ENCODE measurements at regions not wholly inside any gene's neighbourhood (a gene's known extent, or its start where the extent isn't known, plus 50 kb on each side); places are given as distances from the start of the nearest gene placed in this dataset.

GRCh38 chr21:24131056-24131455, 1476.2 kb downstream of the MRPL39 start:
- Mint-ChIP-seq H3K4me1 (no peaks in the 10 kb centered on the region), H3K27ac (no peak overlapping the region), H3K9me3 (ENCODE audit: low read depth) (no peaks in the 10 kb centered on the region), H3K27me3 (no peaks in the 10 kb centered on the region), H3K36me3 (no peaks in the 10 kb centered on the region), H3K4me3 (no peak overlapping the region)
- ATAC-seq: no peak
- DNase-seq: no peak
- CTCF ChIA-PET: no interaction called here

DNA sequence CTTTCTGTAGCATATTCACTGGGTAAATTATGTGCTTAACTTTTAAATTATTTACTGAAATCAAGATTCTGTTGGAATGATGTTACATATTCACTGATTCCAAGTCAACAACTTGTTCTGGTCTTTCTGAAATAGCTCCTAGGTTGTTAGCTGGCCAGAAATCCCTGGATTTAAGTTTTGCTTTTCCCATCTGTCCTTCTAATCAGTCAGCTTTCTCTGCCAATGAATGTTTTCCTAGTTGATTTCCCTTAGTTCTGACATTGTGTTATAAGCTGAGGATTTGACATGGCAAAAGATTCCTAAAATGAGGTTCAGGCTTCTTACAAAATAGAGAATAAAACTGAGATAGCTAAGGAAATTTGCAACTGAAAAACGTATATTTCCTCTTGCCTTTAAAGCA, 1479.6 kb downstream of the MRPL39 start:
- Mint-ChIP-seq H3K36me3 (no peaks in the 10 kb centered on the region), H3K9me3 (ENCODE audit: low read depth) (no peaks in the 10 kb centered on the region), H3K4me1 (no peaks in the 10 kb centered on the region), H3K27ac (no peak overlapping the region), H3K27me3 (no peaks in the 10 kb centered on the region), H3K4me3 (no peak overlapping the region)
- ATAC-seq (no peak), DNase-seq (no peak)
- CTCF ChIA-PET: no interaction called here

DNA sequence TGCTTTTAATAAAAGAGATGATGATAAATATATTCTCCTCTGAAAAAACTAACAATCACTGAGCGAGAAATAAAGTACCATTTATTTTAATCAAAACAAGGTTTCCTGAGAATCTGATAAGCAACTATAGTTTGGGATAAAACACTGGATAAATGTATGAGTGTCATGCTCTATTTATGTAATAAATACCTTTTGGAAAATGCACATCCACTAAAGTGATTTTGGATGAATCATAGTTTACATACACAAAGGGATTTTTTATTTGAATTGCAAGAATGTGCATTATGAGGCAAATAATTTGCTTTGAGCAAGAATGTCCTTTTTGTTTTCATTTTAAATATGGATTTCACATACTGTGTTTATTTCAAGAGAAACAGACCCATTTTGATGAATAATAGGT, 1483.5 kb downstream of the MRPL39 start:
- Mint-ChIP-seq H3K36me3 (no peaks in the 10 kb centered on the region), H3K27ac (no peak overlapping the region), H3K4me1 (no peaks in the 10 kb centered on the region), H3K4me3 (no peak overlapping the region), H3K9me3 (ENCODE audit: low read depth) (no peaks in the 10 kb centered on the region), H3K27me3 (no peaks in the 10 kb centered on the region)
- DNase-seq (no peak), ATAC-seq (no peak)
- CTCF ChIA-PET: no interaction called here

DNA sequence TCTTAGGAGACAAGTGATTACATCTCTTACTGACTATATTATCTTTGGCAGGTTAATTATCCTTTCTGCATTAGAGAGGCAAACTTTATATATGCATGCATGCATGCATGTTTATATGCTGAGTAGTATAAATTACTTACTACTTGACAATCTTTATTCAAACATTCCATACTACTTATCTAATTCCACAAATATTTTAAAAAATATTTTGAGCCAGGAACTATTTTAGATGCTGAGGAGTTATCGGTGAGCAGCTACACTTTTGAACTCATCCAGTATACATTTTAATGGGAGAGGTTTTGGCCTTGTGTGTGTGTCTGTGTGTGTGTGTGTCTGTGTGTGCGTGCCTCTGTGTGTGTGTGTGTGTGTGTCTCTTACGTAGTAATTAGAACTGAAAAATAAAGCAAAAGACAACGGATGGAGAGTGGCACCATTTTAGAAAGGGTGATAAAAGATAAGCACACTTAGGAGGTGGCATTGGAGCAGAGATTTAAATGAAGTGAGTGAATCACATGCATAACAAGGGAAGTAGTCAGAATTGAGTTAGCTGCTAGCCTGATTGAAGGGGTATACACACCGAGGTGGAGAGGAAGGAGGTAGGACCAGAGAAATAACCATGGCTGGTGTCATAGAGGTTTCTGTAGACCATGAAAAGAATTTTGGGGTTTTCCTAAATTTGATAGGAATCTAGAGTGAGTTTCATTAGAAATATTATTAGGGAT, 1488.4 kb downstream of the MRPL39 start:
- Mint-ChIP-seq H3K36me3 (no peaks in the 10 kb centered on the region), H3K27me3 (no peaks in the 10 kb centered on the region), H3K9me3 (ENCODE audit: low read depth) (no peaks in the 10 kb centered on the region), H3K4me1 (no peaks in the 10 kb centered on the region), H3K4me3 (no peak overlapping the region), H3K27ac (no peak overlapping the region)
- ATAC-seq (no peak), DNase-seq (no peak)
- CTCF ChIA-PET: no interaction called here

- Mint-ChIP-seq H3K36me3 (no peaks in the 10 kb centered on the region), H3K27me3 (no peaks in the 10 kb centered on the region), H3K4me1 (no peaks in the 10 kb centered on the region), H3K4me3 (no peak overlapping the region), H3K27ac (no peak overlapping the region), H3K9me3 (ENCODE audit: low read depth) (no peaks in the 10 kb centered on the region)
- ATAC-seq (no peak), DNase-seq (no peak)
- CTCF ChIA-PET: no interaction called here
These were observed 1492.1 kb downstream of the MRPL39 start for GRCh38 chr21:24115141-24115540.

DNA sequence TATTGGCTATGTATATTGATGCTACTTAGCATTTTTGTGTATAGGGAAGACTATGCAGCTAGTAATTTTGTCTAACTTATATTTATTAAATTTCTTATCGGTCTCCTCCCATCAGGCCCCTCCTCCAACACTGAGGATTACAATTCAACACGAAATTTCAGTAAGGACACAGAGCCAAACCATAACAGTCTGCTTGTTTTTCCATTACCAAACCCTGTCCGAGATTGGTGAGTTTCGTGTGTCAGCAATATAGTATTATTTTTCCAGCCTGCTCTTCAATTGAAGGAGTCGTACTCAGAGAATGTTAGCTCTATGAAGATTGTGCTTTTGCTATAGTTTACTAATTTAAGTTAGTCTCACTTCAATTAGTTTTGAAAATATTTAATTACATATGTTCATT, 1495.3 kb downstream of the MRPL39 start:
- Mint-ChIP-seq H3K4me1 (no peaks in the 10 kb centered on the region), H3K27me3 (no peaks in the 10 kb centered on the region), H3K9me3 (ENCODE audit: low read depth) (no peaks in the 10 kb centered on the region), H3K27ac (no peak overlapping the region), H3K36me3 (no peaks in the 10 kb centered on the region), H3K4me3 (no peak overlapping the region)
- ATAC-seq (no peak), DNase-seq (no peak)
- CTCF ChIA-PET: no interaction called here

DNA sequence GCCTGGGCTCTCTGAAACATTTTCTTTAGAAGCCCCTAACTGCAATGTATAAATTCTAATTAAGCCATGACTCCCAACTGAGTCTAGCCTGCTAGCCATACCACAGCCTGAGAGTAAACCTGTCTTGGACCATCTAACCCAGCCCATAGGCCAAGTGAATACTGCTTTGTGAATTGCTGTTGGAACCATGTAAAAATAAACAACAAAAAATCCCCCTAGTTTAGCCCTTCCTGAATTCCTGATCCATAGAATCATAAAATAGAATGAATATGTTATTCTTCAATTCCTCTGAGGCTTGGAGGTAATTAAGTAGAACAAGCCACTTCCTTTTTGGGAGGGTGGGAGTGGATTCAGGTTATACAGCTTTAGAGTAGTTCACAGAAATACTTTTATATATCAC, 1496.4 kb downstream of the MRPL39 start:
- Mint-ChIP-seq H3K9me3 (ENCODE audit: low read depth) (no peaks in the 10 kb centered on the region), H3K36me3 (no peaks in the 10 kb centered on the region), H3K27ac (no peak overlapping the region), H3K27me3 (no peaks in the 10 kb centered on the region), H3K4me1 (no peaks in the 10 kb centered on the region), H3K4me3 (no peak overlapping the region)
- DNase-seq (no peak), ATAC-seq (no peak)
- CTCF ChIA-PET: no interaction called here

DNA sequence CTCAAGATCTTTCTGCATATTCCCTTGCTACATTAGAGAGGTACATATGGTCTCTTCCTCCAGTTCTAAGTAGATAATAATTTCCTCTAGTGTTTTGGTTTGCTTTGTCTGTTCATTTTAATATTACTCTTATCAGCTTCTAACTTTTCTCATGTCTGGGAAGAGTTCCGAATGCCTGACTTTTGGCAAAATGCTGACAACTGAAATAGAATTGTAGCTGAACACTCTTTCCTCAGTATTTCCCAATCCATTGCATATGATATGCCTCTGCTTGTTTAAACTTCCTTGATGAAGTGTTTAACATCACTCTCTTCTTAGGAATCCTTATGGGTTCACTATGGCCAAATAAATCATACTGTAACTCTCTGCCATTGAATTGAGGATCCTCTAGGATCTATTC, 1510.1 kb downstream of the MRPL39 start:
- no peak overlapping the region for H3K27ac Mint-ChIP-seq
- no peak for DNase-seq
- no peaks in the 10 kb centered on the region for H3K36me3 Mint-ChIP-seq
- H3K4me3 Mint-ChIP-seq: no peak overlapping the region
- CTCF ChIA-PET: no interaction called here
- no peak for ATAC-seq
- H3K27me3 Mint-ChIP-seq: no peaks in the 10 kb centered on the region
- H3K9me3 Mint-ChIP-seq (ENCODE audit: low read depth): no peaks in the 10 kb centered on the region
- H3K4me1 Mint-ChIP-seq: no peaks in the 10 kb centered on the region

DNA sequence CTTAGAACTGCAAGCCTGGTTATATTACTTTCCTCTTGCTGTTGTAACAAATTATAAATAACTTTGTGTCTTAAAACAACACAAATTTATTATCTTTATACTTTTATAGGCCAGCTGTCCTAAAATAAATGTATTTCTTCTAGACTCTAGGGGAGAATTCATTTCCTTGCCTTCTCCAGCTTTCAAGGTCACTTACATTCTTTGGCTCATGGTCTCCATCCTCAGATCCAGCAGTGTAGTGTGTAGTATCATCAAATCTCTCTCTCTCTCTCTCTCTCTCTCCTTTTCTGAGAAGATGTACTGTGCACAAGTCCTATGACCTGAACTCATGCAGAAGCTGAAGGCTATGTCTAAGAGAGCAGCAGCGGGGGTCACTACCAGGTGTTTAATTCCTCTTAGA, 1510.6 kb downstream of the MRPL39 start:
- no peak for ATAC-seq
- no peaks in the 10 kb centered on the region for H3K27me3 Mint-ChIP-seq
- no peaks in the 10 kb centered on the region for H3K9me3 Mint-ChIP-seq (ENCODE audit: low read depth)
- H3K27ac Mint-ChIP-seq: no peak overlapping the region
- no peaks in the 10 kb centered on the region for H3K36me3 Mint-ChIP-seq
- DNase-seq: no peak
- no peak overlapping the region for H3K4me3 Mint-ChIP-seq
- no peaks in the 10 kb centered on the region for H3K4me1 Mint-ChIP-seq
- CTCF ChIA-PET: no interaction called here

DNA sequence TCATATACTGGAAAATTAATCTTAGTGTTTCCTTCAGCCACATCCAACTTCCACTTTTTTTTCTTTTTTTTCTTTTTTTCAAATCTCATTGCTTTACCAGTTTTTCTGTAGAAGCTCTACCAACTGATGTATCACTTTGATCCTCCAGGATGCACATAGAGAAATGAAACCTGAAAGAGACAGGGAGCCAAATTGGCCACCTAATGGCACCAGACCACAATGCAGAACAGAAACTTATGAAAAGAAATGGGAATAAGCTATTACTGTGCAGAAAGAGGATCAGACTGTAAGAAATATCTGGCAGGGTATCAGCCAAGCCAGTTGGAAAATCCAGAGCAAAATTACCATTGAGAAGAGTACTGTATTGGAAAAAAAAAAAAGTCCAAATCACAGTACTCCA, 1514.2 kb downstream of the MRPL39 start:
- Mint-ChIP-seq H3K27me3 (no peaks in the 10 kb centered on the region), H3K4me1 (no peaks in the 10 kb centered on the region), H3K9me3 (ENCODE audit: low read depth) (peaks cover 4% of the 10 kb centered on the region), H3K36me3 (no peaks in the 10 kb centered on the region), H3K4me3 (no peak overlapping the region), H3K27ac (no peak overlapping the region)
- ATAC-seq (no peak), DNase-seq (no peak)
- CTCF ChIA-PET: no interaction called here

DNA sequence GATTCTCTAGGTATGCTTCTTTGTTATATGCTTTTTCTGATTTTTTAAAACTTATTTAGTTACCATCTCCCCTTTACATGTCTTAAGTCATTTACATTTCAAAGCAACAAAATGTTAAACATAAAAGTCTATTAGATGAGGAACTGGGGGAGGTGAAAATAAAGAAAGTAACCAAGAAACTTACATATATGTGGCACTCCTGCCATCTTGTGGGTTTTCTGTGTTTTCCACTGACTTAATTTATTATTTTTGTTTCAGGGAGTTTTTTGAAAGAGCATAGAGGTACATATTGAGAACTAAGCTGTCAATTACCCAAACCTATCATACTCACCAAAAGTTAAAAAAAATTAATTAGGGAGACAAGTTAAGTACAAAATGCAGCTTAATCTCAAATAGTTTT, 1531.1 kb downstream of the MRPL39 start:
- no peak overlapping the region for H3K4me3 Mint-ChIP-seq
- H3K4me1 Mint-ChIP-seq: no peaks in the 10 kb centered on the region
- no peak overlapping the region for H3K27ac Mint-ChIP-seq
- CTCF ChIA-PET: no interaction called here
- ATAC-seq (no peak), DNase-seq (no peak)
- no peaks in the 10 kb centered on the region for H3K36me3 Mint-ChIP-seq
- peaks cover 9% of the 10 kb centered on the region for H3K9me3 Mint-ChIP-seq (ENCODE audit: low read depth)
- no peaks in the 10 kb centered on the region for H3K27me3 Mint-ChIP-seq

DNA sequence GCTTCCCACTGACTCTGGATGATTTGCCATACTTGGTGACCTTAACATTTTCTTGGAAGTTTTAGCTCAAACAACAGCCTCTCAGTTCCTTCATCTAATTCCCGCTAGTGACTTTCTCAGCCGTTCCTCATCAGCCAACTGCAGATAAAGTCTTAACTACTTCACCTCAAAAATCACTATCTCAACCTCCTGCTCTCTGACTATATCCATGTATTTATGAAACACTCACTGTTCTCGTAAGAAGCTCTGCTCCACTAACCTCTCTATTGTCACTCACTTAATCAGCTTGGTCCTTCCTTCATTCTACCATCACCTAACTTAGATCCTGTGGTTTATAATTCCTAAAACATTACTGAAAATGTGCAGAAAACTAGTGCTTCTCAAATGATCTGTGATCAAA, 1551.6 kb downstream of the MRPL39 start:
- H3K4me1 Mint-ChIP-seq: no peaks in the 10 kb centered on the region
- H3K9me3 Mint-ChIP-seq (ENCODE audit: low read depth): no peaks in the 10 kb centered on the region
- CTCF ChIA-PET: no interaction called here
- H3K36me3 Mint-ChIP-seq: no peaks in the 10 kb centered on the region
- no peak for ATAC-seq
- DNase-seq: no peak
- H3K27me3 Mint-ChIP-seq: no peaks in the 10 kb centered on the region
- H3K4me3 Mint-ChIP-seq: no peak overlapping the region
- no peak overlapping the region for H3K27ac Mint-ChIP-seq

- CTCF ChIA-PET: no interaction called here
- H3K27ac Mint-ChIP-seq: no peak overlapping the region
These were observed 1557.0 kb downstream of the MRPL39 start for GRCh38 chr21:24050231-24050630.

DNA sequence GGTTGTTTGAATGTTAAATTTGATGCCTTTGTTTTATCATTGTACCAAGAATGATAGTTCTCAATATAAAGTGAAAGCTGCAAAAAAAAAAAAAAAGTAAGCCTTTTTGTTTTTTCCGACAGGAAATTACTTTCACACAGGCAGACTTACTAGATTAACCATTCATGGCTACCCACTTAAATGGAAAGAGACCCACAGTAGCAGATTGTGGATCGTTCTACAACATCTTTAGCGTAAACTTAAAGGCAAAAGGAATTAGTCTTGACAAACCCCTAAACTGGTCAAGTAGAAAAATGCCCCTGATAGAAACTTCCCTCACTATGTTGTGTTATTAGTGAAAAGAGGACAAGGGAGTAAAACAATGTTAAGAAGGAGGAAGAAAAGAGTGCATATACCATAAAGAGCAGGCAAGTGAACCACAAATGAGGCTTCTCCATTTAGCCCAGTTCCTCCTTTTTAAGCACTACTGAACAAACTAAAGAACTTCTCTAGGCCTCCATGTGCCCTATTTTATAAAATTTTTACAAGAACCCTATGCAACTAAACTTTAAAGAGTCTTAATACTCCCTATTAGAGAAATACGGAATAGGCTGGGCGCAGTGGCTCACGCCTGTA, 1560.3 kb downstream of the MRPL39 start:
- no peaks in the 10 kb centered on the region for H3K27me3 Mint-ChIP-seq
- ATAC-seq (no peak), DNase-seq (no peak)
- CTCF ChIA-PET: no interaction called here
- no peaks in the 10 kb centered on the region for H3K4me1 Mint-ChIP-seq
- no peak overlapping the region for H3K27ac Mint-ChIP-seq
- no peaks in the 10 kb centered on the region for H3K9me3 Mint-ChIP-seq (ENCODE audit: low read depth)
- no peaks in the 10 kb centered on the region for H3K36me3 Mint-ChIP-seq
- no peak overlapping the region for H3K4me3 Mint-ChIP-seq

More at GRCh38 chr21:24050231-24050630, 1557.0 kb downstream of the MRPL39 start:
- Mint-ChIP-seq H3K4me3 (no peak overlapping the region), H3K4me1 (no peaks in the 10 kb centered on the region), H3K9me3 (ENCODE audit: low read depth) (no peaks in the 10 kb centered on the region), H3K36me3 (no peaks in the 10 kb centered on the region), H3K27me3 (no peaks in the 10 kb centered on the region)
- ATAC-seq (no peak), DNase-seq (no peak)
